ENCODE measurements at regions not wholly inside any gene's neighbourhood (a gene's known extent, or its start where the extent isn't known, plus 50 kb on each side); places are given as distances from the start of the nearest gene placed in this dataset.

GRCh38 chr2:111222204-111222866 is 101.6 kb downstream of the BCL2L11 start:
- H3K27ac ChIP-seq = no peak overlapping the region
- H3K27me3 ChIP-seq = no peaks in the 10 kb centered on the region
- WGBS, 2 donors = 55 to 71% methylated on average over 3 of the region's 3 CpGs
- TF ChIP-seq POLR2A (IDR thresholded peaks at IDR 0.05) (no peak), CTCF (IDR thresholded peaks at IDR 0.05) (no peak)
- intact Hi-C loops (cut with DNase I) = no loop called here
- no peaks in the 10 kb centered on the region for H3K9me3 ChIP-seq
- H3K4me1 ChIP-seq = no peaks in the 10 kb centered on the region
- no peak for DNase-seq
- no peak overlapping the region for H3K4me3 ChIP-seq
- no peaks in the 10 kb centered on the region for H3K36me3 ChIP-seq

GRCh38 chr2:111225856-111226255 is 105.1 kb downstream of the BCL2L11 start:
- Histone ChIP-seq H3K4me3 (no peak overlapping the region), H3K27me3 (no peaks in the 10 kb centered on the region), H3K27ac (no peak overlapping the region), H3K9me3 (peaks cover 0 to 7% (median 0%) of the 10 kb centered on the region in 4 donors), H3K36me3 (no peaks in the 10 kb centered on the region), H3K4me1 (no peaks in the 10 kb centered on the region)
- WGBS, 2 donors = 91 to 95% methylated on average over 3 of the region's 3 CpGs
- TF ChIP-seq EP300 (IDR thresholded peaks at IDR 0.05) = no peak
- TF ChIP-seq POLR2A (IDR thresholded peaks at IDR 0.05) = no peak
- no peak for TF ChIP-seq POLR2AphosphoS5 (IDR thresholded peaks at IDR 0.05)
- no peak for TF ChIP-seq CTCF (IDR thresholded peaks at IDR 0.05)
- intact Hi-C loops (cut with DNase I) = no loop called here
- DNase-seq = no peak

GRCh38 chr2:111226876-111227700 is 106.4 kb downstream of the BCL2L11 start:
- WGBS, 2 donors = 67 to 77% methylated on average over 6 of the region's 6 CpGs

GRCh38 chr2:111227716-111228141 is 107.0 kb downstream of the BCL2L11 start:
- no peaks in the 10 kb centered on the region for H3K36me3 ChIP-seq
- H3K4me3 ChIP-seq = no peak overlapping the region
- peaks cover 0 to 7% (median 0%) of the 10 kb centered on the region in 4 donors for H3K9me3 ChIP-seq
- intact Hi-C loops (cut with DNase I) = no loop called here
- no peak overlapping the region for H3K27ac ChIP-seq
- no peaks in the 10 kb centered on the region for H3K27me3 ChIP-seq
- DNase-seq = no peak
- WGBS, 2 donors = 78 to 87% methylated on average over 6 of the region's 6 CpGs
- TF ChIP-seq POLR2A (IDR thresholded peaks at IDR 0.05) (no peak), CTCF (IDR thresholded peaks at IDR 0.05) (no peak), POLR2AphosphoS5 (IDR thresholded peaks at IDR 0.05) (no peak), EP300 (IDR thresholded peaks at IDR 0.05) (no peak)
- H3K4me1 ChIP-seq = no peaks in the 10 kb centered on the region

More at GRCh38 chr2:111226876-111227700, 106.4 kb downstream of the BCL2L11 start:
- Histone ChIP-seq H3K36me3 (no peaks in the 10 kb centered on the region), H3K27ac (no peak overlapping the region), H3K4me1 (no peaks in the 10 kb centered on the region), H3K27me3 (no peaks in the 10 kb centered on the region), H3K4me3 (no peak overlapping the region), H3K9me3 (peaks cover 0 to 7% (median 0%) of the 10 kb centered on the region in 4 donors)
- intact Hi-C loops (cut with DNase I) = no loop called here
- TF ChIP-seq POLR2A (IDR thresholded peaks at IDR 0.05) (no peak), EP300 (IDR thresholded peaks at IDR 0.05) (no peak), POLR2AphosphoS5 (IDR thresholded peaks at IDR 0.05) (no peak), CTCF (IDR thresholded peaks at IDR 0.05) (no peak)
- no peak for DNase-seq

All from sigmoid colon (tissue), 6 donors.